Stimulated activated CD4-positive, alpha-beta T cell treated with anti-CD3 and anti-CD28 coated beads, Interleukin-2, amount 100 ng/mL, for 24 hours (primary cell): ENCODE measurements at regions not wholly inside any gene's neighbourhood (a gene's known extent, or its start where the extent isn't known, plus 50 kb on each side); places are given as distances from the start of the nearest gene placed in this dataset.
"Not testable (repeated sequence)": the region's sequence is repeated elsewhere in the genome, so short reads cannot be mapped to it uniquely, and the experiment has no call there.

Source experiments
- DNase-seq, 2 donors: peaks; one replicate each; pipeline ENCODE4 v3.0.0-alpha.2; 2020

GRCh38 chr14:58961045-58961731 lies 227.3 kb upstream of the DAAM1 start:
- no peak for DNase-seq

- no peak for DNase-seq
Observed at GRCh38 chr14:58963873-58964597, 224.4 kb upstream of the DAAM1 start.

GRCh38 chr14:58964598-58964928 lies 223.9 kb upstream of the DAAM1 start:
- DNase-seq: no peak

GRCh38 chr14:58965601-58966000 lies 222.9 kb upstream of the DAAM1 start:
- DNase-seq: no peak

- DNase-seq: no peak
Observed at GRCh38 chr14:58966997-58967396, 221.5 kb upstream of the DAAM1 start.

GRCh38 chr14:58969951-58970751 lies 218.3 kb upstream of the DAAM1 start:
- DNase-seq: no peak

GRCh38 chr14:58972233-58973017 lies 216.0 kb upstream of the DAAM1 start:
- DNase-seq: no peak

- no peak for DNase-seq
Observed at GRCh38 chr14:58977366-58977765, 211.1 kb upstream of the DAAM1 start.

GRCh38 chr14:58978343-58978742 lies 210.1 kb upstream of the DAAM1 start:
- no peak for DNase-seq

GRCh38 chr14:58979325-58979724 lies 209.1 kb upstream of the DAAM1 start:
- no peak for DNase-seq

- no peak for DNase-seq
Observed at GRCh38 chr14:58981840-58982239, 206.6 kb upstream of the DAAM1 start.

GRCh38 chr14:58985786-58986185 lies 202.7 kb upstream of the DAAM1 start:
- no peak for DNase-seq

- no peak for DNase-seq
Observed at GRCh38 chr14:58987591-58987990, 200.9 kb upstream of the DAAM1 start.

GRCh38 chr14:58992935-58993334 lies 195.5 kb upstream of the DAAM1 start:
- DNase-seq: no peak

GRCh38 chr14:58994130-58994529 lies 194.3 kb upstream of the DAAM1 start:
- no peak for DNase-seq

GRCh38 chr14:59004012-59004411 lies 184.5 kb upstream of the DAAM1 start:
- no peak for DNase-seq

- DNase-seq: not testable (repeated sequence)
Observed at GRCh38 chr14:59006179-59006578, 182.3 kb upstream of the DAAM1 start.

- DNase-seq: no peak
Observed at GRCh38 chr14:59009967-59010366, 178.5 kb upstream of the DAAM1 start.

GRCh38 chr14:59013672-59014298 lies 174.7 kb upstream of the DAAM1 start:
- no peak for DNase-seq

GRCh38 chr14:59015482-59015881 lies 173.0 kb upstream of the DAAM1 start:
- no peak for DNase-seq

GRCh38 chr14:59017285-59017965 lies 171.0 kb upstream of the DAAM1 start:
- DNase-seq: no peak

GRCh38 chr14:59018460-59018859 lies 170.0 kb upstream of the DAAM1 start:
- DNase-seq: no peak
